ENCODE measurements at regions not wholly inside any gene's neighbourhood (a gene's known extent, or its start where the extent isn't known, plus 50 kb on each side); places are given as distances from the start of the nearest gene placed in this dataset.

DNA sequence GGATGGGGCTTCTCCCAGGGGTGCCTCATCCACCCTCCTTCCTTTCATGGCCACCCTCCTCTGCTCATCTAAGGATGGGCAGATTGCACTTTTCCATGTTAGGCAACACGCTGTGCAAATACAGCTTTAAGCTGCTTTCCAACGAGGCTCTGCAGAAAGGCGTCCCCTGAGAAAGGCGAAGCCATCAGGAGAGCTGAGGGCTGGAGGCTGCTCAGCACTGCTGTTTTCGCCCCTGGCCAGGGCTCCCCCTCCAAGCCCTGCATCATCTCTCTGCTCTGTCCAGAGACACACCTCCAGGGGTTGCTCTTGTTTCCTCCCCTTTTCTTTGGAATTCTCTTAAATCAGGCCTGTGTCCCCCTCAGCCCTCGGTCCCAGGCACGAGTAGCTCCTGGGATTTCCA lies 526.1 kb downstream of the CDH26 start:
- Histone ChIP-seq H3K36me3 (no peaks in the 10 kb centered on the region), H3K9me3 (no peaks in the 10 kb centered on the region), H3K4me3 (no peak overlapping the region), H3K4me1 (no peaks in the 10 kb centered on the region), H3K27ac (no peak overlapping the region), H3K27me3 (no peaks in the 10 kb centered on the region)
- no peak for DNase-seq
- intact Hi-C loops (cut with DNase I; ENCODE audit: low total_unique reads) = no loop called here
- TF ChIP-seq, protein P1, sequence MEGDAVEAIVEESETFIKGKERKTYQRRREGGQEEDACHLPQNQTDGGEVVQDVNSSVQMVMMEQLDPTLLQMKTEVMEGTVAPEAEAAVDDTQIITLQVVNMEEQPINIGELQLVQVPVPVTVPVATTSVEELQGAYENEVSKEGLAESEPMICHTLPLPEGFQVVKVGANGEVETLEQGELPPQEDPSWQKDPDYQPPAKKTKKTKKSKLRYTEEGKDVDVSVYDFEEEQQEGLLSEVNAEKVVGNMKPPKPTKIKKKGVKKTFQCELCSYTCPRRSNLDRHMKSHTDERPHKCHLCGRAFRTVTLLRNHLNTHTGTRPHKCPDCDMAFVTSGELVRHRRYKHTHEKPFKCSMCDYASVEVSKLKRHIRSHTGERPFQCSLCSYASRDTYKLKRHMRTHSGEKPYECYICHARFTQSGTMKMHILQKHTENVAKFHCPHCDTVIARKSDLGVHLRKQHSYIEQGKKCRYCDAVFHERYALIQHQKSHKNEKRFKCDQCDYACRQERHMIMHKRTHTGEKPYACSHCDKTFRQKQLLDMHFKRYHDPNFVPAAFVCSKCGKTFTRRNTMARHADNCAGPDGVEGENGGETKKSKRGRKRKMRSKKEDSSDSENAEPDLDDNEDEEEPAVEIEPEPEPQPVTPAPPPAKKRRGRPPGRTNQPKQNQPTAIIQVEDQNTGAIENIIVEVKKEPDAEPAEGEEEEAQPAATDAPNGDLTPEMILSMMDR (IDR thresholded peaks at IDR 0.05) = no peak

DNA sequence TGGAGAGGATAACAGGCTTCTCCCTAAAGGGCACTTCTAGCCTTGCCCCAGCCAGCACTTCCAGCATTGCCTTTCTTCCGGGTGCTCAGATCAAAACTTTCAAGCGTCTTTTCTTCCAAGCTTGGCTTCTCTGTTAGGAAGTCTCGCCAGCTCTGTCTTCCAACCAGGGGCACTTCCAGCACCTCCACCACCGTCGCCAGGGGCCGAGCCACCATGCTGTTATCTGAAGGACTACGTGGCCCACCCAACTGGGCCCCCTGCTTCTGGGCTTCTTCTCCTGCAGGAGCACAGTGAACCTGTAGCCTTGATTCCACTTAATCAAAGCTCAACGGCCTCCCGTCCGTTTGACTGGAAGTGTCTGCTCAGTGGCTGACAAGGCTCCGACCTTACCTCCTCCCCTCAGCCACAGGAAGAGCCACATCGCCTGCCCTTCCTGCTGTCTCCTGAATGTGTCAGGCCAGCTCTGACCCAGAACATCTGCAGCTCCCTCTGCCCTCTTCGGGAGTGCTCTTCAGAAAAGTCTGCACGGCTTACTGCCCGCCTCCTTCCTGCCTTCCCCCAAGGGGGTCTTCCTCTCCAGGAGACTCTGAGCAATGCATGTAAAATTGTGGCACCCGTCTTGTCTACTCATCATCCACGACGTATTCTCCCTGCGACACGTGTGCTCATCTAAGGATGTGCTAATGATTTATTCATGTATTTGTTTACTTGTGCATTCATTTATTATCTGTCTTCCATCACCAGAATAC lies 527.0 kb downstream of the CDH26 start:
- no peaks in the 10 kb centered on the region for H3K9me3 ChIP-seq
- no peaks in the 10 kb centered on the region for H3K27me3 ChIP-seq
- no peaks in the 10 kb centered on the region for H3K4me1 ChIP-seq
- H3K36me3 ChIP-seq = no peaks in the 10 kb centered on the region
- TF ChIP-seq, protein P1 (IDR thresholded peaks at IDR 0.05) = no peak
- no peak for TF ChIP-seq POLR2A (IDR thresholded peaks at IDR 0.05)
- no peak for DNase-seq
- no peak overlapping the region for H3K27ac ChIP-seq
- intact Hi-C loops (cut with DNase I; ENCODE audit: low total_unique reads) = no loop called here
- no peak overlapping the region for H3K4me3 ChIP-seq

DNA sequence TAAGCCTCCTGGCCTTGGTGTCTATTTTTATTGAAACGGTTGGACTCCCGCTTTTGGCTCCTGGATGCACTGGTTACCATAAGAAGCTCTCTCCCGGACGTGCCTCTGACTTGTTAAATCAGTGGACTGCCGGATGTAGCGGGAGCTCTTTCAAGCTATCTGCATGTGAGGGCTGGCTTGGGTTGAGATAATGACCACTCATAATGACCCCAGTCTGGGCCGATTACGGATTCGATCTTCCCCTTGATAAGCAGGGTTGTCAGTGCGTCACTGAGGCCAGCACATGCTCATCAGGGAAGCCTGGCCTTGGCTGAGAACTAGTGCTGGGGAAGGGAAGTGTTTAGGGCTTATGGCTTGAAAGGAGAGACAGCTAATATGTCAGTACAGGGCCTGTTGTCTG lies 528.1 kb downstream of the CDH26 start:
- Histone ChIP-seq H3K4me1 (no peaks in the 10 kb centered on the region), H3K27ac (no peak overlapping the region), H3K27me3 (no peaks in the 10 kb centered on the region), H3K4me3 (no peak overlapping the region), H3K36me3 (no peaks in the 10 kb centered on the region), H3K9me3 (no peaks in the 10 kb centered on the region)
- DNase-seq = no peak
- TF ChIP-seq, protein P1 (IDR thresholded peaks at IDR 0.05) = no peak
- no peak for TF ChIP-seq POLR2A (IDR thresholded peaks at IDR 0.05)
- intact Hi-C loops (cut with DNase I; ENCODE audit: low total_unique reads) = no loop called here

DNA sequence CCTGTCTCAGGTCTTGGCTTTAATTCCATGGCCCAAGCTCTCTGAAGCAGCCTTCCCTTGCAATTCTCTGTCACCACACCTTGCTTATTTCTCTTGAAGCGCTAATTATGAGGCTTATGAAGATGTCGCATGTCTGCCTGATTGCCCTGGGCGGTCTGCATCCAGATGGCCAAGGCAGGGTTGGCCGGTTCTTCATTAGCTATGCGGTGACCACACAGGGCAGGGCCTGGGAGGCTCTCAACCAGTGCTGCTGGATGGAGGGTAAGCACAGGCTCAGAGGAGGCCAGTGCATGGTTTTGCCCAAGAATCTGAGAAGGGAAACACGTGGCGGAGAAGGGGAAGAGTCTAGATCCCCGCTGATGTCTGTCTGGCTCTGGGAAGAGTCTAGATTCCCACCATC lies 528.7 kb downstream of the CDH26 start:
- no peaks in the 10 kb centered on the region for H3K9me3 ChIP-seq
- no peaks in the 10 kb centered on the region for H3K4me1 ChIP-seq
- intact Hi-C loops (cut with DNase I; ENCODE audit: low total_unique reads) = no loop called here
- no peak overlapping the region for H3K27ac ChIP-seq
- no peaks in the 10 kb centered on the region for H3K27me3 ChIP-seq
- DNase-seq = no peak
- H3K36me3 ChIP-seq = no peaks in the 10 kb centered on the region
- no peak overlapping the region for H3K4me3 ChIP-seq
- TF ChIP-seq, protein P1 (IDR thresholded peaks at IDR 0.05) = no peak
- no peak for TF ChIP-seq POLR2A (IDR thresholded peaks at IDR 0.05)

DNA sequence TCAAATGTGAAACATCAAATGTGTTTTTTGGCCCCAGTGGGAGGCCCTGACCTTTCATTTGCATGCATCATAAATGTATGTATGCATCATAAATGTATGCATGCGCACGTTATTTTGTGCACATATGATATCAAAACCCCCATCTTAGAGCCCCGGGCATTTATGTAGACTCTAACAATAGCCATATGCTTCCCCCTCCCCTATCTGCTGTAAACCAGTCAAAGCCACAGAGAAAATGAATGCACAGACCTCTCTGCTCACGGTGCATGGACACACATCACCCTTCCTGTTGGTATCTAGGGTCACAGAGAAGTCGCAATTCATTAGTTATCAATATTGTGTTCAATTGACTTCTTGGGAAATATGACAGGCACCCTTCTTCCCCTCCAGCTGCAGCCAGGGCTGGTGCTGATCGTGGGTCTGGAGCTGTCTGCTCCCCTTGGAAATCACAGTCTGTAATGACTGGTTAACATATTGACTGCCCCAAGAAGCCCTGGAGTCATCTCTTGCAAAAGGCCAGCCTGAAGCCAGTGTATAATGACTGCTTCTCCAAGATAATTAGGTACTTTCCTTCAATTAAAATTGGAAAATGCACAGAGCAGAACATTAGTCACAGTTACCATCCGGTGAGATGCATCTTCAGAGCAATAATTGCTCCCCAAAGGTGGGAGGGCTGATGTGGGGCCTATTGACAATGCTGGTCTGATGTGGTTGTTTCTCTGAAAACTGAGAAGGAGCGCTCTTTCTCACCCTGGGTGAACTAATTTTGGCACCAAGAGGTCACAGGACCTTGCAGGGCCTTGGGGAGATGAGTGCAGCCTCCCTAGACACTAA lies 532.2 kb downstream of the CDH26 start:
- H3K36me3 ChIP-seq = no peaks in the 10 kb centered on the region
- intact Hi-C loops (cut with DNase I; ENCODE audit: low total_unique reads) = no loop called here
- H3K27ac ChIP-seq = no peak overlapping the region
- H3K4me1 ChIP-seq = no peaks in the 10 kb centered on the region
- no peak for TF ChIP-seq POLR2A (IDR thresholded peaks at IDR 0.05)
- TF ChIP-seq, protein P1 (IDR thresholded peaks at IDR 0.05) = no peak
- no peaks in the 10 kb centered on the region for H3K9me3 ChIP-seq
- H3K4me3 ChIP-seq = no peak overlapping the region
- H3K27me3 ChIP-seq = no peaks in the 10 kb centered on the region
- no peak for DNase-seq

Measured in uterus (tissue), 3 donors.